GM12873 (cell line): ENCODE measurements at regions not wholly inside any gene's neighbourhood (a gene's known extent, or its start where the extent isn't known, plus 50 kb on each side); places are given as distances from the start of the nearest gene placed in this dataset.

ENCODE experiments used
- CTCF ChIP-seq: IDR thresholded peaks from 2 replicates; pipeline ENCODE4 v1.5.1; 2012; ENCODE audit warnings: low read depth, mild to moderate bottlenecking, moderate library complexity, low read length, control low read depth; ENCODE audit not compliant: insufficient read depth; ENCODE audit errors: missing control alignments

- TF ChIP-seq CTCF = no peak
These were observed 2010.4 kb upstream of the LRRTM1 start for GRCh38 chr2:82314836-82315472.

- TF ChIP-seq CTCF = no peak
These were observed 2003.0 kb upstream of the LRRTM1 start for GRCh38 chr2:82307511-82307910.

- TF ChIP-seq CTCF = no peak
These were observed 1997.0 kb upstream of the LRRTM1 start for GRCh38 chr2:82301506-82301905.

- no peak for TF ChIP-seq CTCF
These were observed 1984.9 kb upstream of the LRRTM1 start for GRCh38 chr2:82289446-82289845.

- TF ChIP-seq CTCF = no peak
These were observed 1978.5 kb upstream of the LRRTM1 start for GRCh38 chr2:82283075-82283474.

- no peak for TF ChIP-seq CTCF
These were observed 1977.7 kb upstream of the LRRTM1 start for GRCh38 chr2:82282111-82282882.

- no peak for TF ChIP-seq CTCF
These were observed 1974.8 kb upstream of the LRRTM1 start for GRCh38 chr2:82279367-82279766.
